WTC11 (cell line): ENCODE measurements at regions not wholly inside any gene's neighbourhood (a gene's known extent, or its start where the extent isn't known, plus 50 kb on each side); places are given as distances from the start of the nearest gene placed in this dataset.
"Not testable (repeated sequence)": the region's sequence is repeated elsewhere in the genome, so short reads cannot be mapped to it uniquely, and the experiment has no call there.

ENCODE experiments used
- ATAC-seq: fragments of 200-7000 bp; cut with Tn5 transposase; 2 replicates; pipeline ENCODE4 v1.10.0; 2021; ENCODE audit warnings: mild to moderate bottlenecking, moderate library complexity
- CTCF ChIA-PET: fragments of 300-600 bp; sonication (Branson Sonifier 250); formaldehyde crosslinking; loops from one replicate; lab custom pipeline; 2021; ENCODE audit warnings: antibody characterized with exemption; lab: Charles Lee
- POLR2A ChIA-PET: fragments of 350-600 bp; sonication (Branson Sonifier 250); formaldehyde crosslinking; loops from one replicate; lab custom pipeline; 2021; ENCODE audit warnings: antibody characterized with exemption; lab: Charles Lee
- DNase-seq: peaks from one replicate; pipeline ENCODE4 v3.0.0; 2021; ENCODE audit warnings: low spot score
- H3K27ac Mint-ChIP-seq: 2 replicates; pipeline ENCODE4 v1.8.0; 2021; ENCODE audit warnings: mixed read lengths
- H3K27me3 Mint-ChIP-seq: 2 replicates; pipeline ENCODE4 v1.8.0; 2021; ENCODE audit warnings: low read depth, mild to moderate bottlenecking, moderate library complexity, mixed read lengths
- H3K36me3 Mint-ChIP-seq: 2 replicates; pipeline ENCODE4 v1.8.0; 2021; ENCODE audit warnings: mixed read lengths
- H3K4me1 Mint-ChIP-seq: 2 replicates; pipeline ENCODE4 v1.8.0; 2022; ENCODE audit warnings: mixed read lengths
- H3K4me3 Mint-ChIP-seq: 2 replicates; pipeline ENCODE4 v1.8.0; 2021; ENCODE audit warnings: mild to moderate bottlenecking, moderate library complexity, mixed read lengths
- H3K9me3 Mint-ChIP-seq: 2 replicates; pipeline ENCODE4 v1.8.0; 2021; ENCODE audit warnings: mixed read lengths
- CTCF ChIP-seq: fragments of 200-600 bp; IDR thresholded peaks from 2 replicates; pipeline ENCODE4 v1.8.0; 2022; ENCODE audit warnings: antibody characterized with exemption
- E2F5 ChIP-seq: sonication (generic); formaldehyde crosslinking; IDR thresholded peaks from 2 replicates; pipeline ENCODE4 v1.8.1; 2022; ENCODE audit warnings: mild to moderate bottlenecking, moderate library complexity, missing genetic modification reagents
- ESRRA ChIP-seq: sonication (generic); formaldehyde crosslinking; IDR thresholded peaks from 2 replicates; pipeline ENCODE4 v1.8.1; 2022; ENCODE audit warnings: mild to moderate bottlenecking, missing genetic modification reagents, borderline replicate concordance
- MAX ChIP-seq: sonication (generic); formaldehyde crosslinking; IDR thresholded peaks from 2 replicates; pipeline ENCODE4 v1.8.0; 2022; ENCODE audit warnings: mild to moderate bottlenecking, missing genetic modification reagents
- TP53 ChIP-seq: sonication (generic); formaldehyde crosslinking; IDR thresholded peaks from 2 replicates; pipeline ENCODE4 v1.8.1; 2023; ENCODE audit warnings: mild to moderate bottlenecking, missing genetic modification reagents
- TF ChIP-seq, protein P1 (sequence below): sonication (generic); formaldehyde crosslinking; IDR thresholded peaks from 2 replicates; pipeline ENCODE4 v1.8.1; 2023; ENCODE audit warnings: mild to moderate bottlenecking, missing genetic modification reagents, moderate library complexity
- TF ChIP-seq, protein P2 (sequence below): sonication (generic); formaldehyde crosslinking; IDR thresholded peaks from 2 replicates; pipeline ENCODE4 v1.8.1; 2023; ENCODE audit warnings: mild to moderate bottlenecking, moderate library complexity, missing genetic modification reagents

- H3K9me3 Mint-ChIP-seq, H3K27ac Mint-ChIP-seq, ATAC-seq, POLR2A ChIA-PET, H3K27me3 Mint-ChIP-seq, H3K4me3 Mint-ChIP-seq, CTCF ChIA-PET: not testable (repeated sequence)
- H3K36me3 Mint-ChIP-seq = peaks cover 19% of the 10 kb centered on the region
- H3K4me1 Mint-ChIP-seq = peaks cover 19% of the 10 kb centered on the region
- peak; percentile 76 for DNase-seq
- peak; percentile 42; the same call in 1 of the 2 replicates for TF ChIP-seq CTCF
These were observed 183.7 kb downstream of the ADRA2C start for GRCh38 chr4:3949916-3950315.

DNA sequence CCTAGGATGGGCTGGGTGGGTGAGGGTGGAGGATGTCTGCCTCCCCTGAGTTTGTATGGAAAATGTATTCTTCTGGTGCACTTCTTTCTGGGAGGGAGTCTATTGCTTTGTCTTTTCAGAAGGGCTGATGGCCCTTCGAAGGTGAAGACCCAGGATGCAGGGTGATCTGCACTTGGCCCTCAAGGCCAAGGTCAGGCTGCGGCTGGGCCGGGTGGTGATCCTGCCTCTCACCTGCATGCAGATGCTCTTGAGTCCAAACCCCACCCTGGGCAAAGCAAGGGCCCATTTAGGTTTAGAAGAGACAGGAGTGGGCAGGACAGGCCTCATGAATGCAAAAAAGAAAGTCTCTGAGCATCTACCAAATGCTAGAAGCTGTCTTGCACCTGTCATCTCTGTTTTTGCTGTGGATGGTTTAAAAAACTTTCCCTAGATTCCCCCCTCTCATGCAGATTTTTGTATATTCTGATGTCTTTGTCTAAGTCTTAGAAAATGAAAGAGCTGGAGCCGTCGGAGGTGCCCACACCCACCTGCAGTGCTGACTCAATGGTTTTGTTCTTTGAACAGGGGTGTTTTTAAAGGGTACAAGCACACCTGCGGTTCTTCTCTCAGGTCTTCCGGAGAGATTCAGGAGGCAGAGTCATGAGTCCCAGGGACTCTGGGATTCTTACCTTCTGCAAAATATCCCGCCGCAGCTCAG lies 186.4 kb downstream of the ADRA2C start:
- H3K36me3 Mint-ChIP-seq = peaks cover 13% of the 10 kb centered on the region
- CTCF ChIA-PET = interaction anchor here (1.0 to 2.0 kb wide), 3 partner anchors 72 to 231 kb away, joined by 3 to 4 read pairs (median 3); no protein-coding TSS in a partner anchor
- H3K27ac Mint-ChIP-seq, H3K9me3 Mint-ChIP-seq, ATAC-seq, POLR2A ChIA-PET, H3K27me3 Mint-ChIP-seq, H3K4me3 Mint-ChIP-seq, DNase-seq: not testable (repeated sequence)
- H3K4me1 Mint-ChIP-seq = peaks cover 26% of the 10 kb centered on the region

DNA sequence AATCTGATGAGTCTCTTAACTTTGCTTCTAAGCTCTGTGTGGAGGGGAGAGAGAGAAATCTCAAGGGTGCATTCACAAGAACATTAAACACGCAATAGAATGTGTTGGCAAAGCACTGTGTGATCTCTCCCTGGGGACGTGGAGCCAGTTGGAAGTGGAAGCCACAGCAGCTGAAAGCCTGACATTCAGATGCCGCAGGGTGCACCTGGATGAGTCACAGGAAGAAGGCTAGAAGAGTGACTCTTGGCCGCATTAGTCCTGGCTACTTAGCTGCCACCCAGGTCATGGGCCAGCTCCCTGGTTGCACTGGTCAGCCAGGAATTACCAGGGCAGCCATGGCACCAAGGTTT lies 186.9 kb downstream of the ADRA2C start:
- ATAC-seq, POLR2A ChIA-PET, H3K4me3 Mint-ChIP-seq, H3K27me3 Mint-ChIP-seq, H3K9me3 Mint-ChIP-seq, H3K27ac Mint-ChIP-seq, DNase-seq: not testable (repeated sequence)
- CTCF ChIA-PET = interaction anchor here (1.0 to 2.0 kb wide), 2 partner anchors 73 to 170 kb away, joined by 3 to 4 read pairs; no protein-coding TSS in a partner anchor
- Mint-ChIP-seq H3K4me1 (peaks cover 26% of the 10 kb centered on the region), H3K36me3 (peaks cover 13% of the 10 kb centered on the region)

DNA sequence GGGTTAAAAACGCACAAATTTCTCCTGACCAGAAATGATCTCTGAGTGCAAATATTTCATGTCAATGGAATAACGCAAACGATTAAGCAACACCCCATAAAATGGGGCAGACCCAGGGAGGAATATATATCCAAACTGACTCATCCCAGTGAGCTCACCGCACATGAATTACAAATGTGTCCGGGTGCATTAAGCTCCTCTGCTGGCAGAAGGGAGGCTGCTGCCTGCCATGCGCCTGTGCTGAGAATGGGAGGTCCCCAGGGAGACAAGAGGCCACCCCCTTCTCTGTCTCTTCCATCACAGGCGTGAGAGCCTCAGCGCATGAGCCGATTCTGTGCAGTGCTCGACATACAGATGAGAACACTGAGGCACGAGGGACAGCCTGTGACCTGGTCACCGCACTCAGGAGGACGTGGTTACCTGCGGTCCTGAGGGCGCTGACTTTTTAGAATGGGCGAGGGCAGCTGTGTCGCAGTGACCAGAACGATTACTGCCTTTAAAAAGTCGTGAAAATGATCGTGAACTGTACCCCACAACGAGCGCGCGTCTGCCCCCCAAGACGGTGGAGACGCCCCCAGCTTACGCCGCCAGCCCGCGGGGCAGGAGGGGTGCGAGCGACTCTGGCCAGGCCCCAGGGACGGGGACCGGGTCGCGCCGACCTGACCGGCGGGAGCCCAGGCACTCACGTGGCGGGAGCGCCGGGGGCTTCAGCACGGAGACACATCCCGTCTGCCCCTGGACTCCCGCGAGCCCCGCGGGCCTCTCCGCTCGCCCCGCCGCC lies 188.5 kb downstream of the ADRA2C start:
- H3K9me3 Mint-ChIP-seq = not testable (repeated sequence)
- TF ChIP-seq, protein P1, sequence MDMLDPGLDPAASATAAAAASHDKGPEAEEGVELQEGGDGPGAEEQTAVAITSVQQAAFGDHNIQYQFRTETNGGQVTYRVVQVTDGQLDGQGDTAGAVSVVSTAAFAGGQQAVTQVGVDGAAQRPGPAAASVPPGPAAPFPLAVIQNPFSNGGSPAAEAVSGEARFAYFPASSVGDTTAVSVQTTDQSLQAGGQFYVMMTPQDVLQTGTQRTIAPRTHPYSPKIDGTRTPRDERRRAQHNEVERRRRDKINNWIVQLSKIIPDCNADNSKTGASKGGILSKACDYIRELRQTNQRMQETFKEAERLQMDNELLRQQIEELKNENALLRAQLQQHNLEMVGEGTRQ (CRISPR knock-in tag) = peak; percentile 41; the same call in 1 of the 2 replicates
- TF ChIP-seq MAX (CRISPR knock-in tag) (peak; percentile 69), TP53 (CRISPR knock-in tag) (peak; percentile 67; the same call in 1 of the 2 replicates), E2F5 (CRISPR knock-in tag) (0 out of 2 replicates have a peak, but pooled peaks have one; percentile 58), ESRRA (CRISPR knock-in tag) (0 out of 2 replicates have a peak, but pooled peaks have one; percentile 57)
- TF ChIP-seq, protein P2, sequence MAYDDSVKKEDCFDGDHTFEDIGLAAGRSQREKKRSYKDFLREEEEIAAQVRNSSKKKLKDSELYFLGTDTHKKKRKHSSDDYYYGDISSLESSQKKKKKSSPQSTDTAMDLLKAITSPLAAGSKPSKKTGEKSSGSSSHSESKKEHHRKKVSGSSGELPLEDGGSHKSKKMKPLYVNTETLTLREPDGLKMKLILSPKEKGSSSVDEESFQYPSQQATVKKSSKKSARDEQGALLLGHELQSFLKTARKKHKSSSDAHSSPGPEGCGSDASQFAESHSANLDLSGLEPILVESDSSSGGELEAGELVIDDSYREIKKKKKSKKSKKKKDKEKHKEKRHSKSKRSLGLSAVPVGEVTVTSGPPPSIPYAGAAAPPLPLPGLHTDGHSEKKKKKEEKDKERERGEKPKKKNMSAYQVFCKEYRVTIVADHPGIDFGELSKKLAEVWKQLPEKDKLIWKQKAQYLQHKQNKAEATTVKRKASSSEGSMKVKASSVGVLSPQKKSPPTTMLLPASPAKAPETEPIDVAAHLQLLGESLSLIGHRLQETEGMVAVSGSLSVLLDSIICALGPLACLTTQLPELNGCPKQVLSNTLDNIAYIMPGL (CRISPR knock-in tag) = peak; percentile 73; the same call in 1 of the 2 replicates
- TF ChIP-seq, all 79 proteins: peak for 6; not testable (repeated sequence) for 73
- H3K27ac Mint-ChIP-seq = peak overlapping the region; percentile 93
- ATAC-seq, POLR2A ChIA-PET, H3K27me3 Mint-ChIP-seq: not testable (repeated sequence)
- peak overlapping the region; percentile 91 for H3K4me3 Mint-ChIP-seq
- peak; percentile 46 for DNase-seq
- H3K4me1 Mint-ChIP-seq = peaks cover 30% of the 10 kb centered on the region
- H3K36me3 Mint-ChIP-seq = peaks cover 11% of the 10 kb centered on the region
- CTCF ChIA-PET = interaction anchor here (1.5 to 2.0 kb wide), 3 partner anchors 12 to 187 kb away, joined by 4 to 6 read pairs (median 4); no protein-coding TSS in a partner anchor
